ENCODE measurements at regions not wholly inside any gene's neighbourhood (a gene's known extent, or its start where the extent isn't known, plus 50 kb on each side); places are given as distances from the start of the nearest gene placed in this dataset.

- Histone ChIP-seq H3K4me1 (replicated peaks) (no peaks in the 10 kb centered on the region), H3K27me3 (replicated peaks; ENCODE audit: insufficient read depth) (no peaks in the 10 kb centered on the region), H3K4me3 (no peak overlapping the region), H3K9me3 (no peaks in the 10 kb centered on the region), H3K27ac (no peak overlapping the region), H3K36me3 (no peaks in the 10 kb centered on the region)
- TF ChIP-seq POLR2AphosphoS5 (IDR thresholded peaks at IDR 0.05) (no peak), POLR2A (IDR thresholded peaks at IDR 0.05) (no peak)
- DNase-seq (ENCODE audit: low spot score), result no peak
- intact Hi-C loops (cut with DNase I), result no loop called here
These were observed 1079.6 kb downstream of the ADGRL3 start for GRCh38 chr4:62279689-62280088.

GRCh38 chr4:62275470-62275869, 1075.3 kb downstream of the ADGRL3 start:
- DNase-seq (ENCODE audit: low spot score), result no peak
- H3K36me3 ChIP-seq, result no peaks in the 10 kb centered on the region
- no peaks in the 10 kb centered on the region for H3K4me1 ChIP-seq (replicated peaks)
- no peak overlapping the region for H3K27ac ChIP-seq
- intact Hi-C loops (cut with DNase I), result no loop called here
- TF ChIP-seq POLR2AphosphoS5 (IDR thresholded peaks at IDR 0.05) (no peak), POLR2A (IDR thresholded peaks at IDR 0.05) (no peak), CTCF (IDR thresholded peaks at IDR 0.05) (no peak)
- H3K4me3 ChIP-seq, result no peak overlapping the region
- no peaks in the 10 kb centered on the region for H3K9me3 ChIP-seq
- H3K27me3 ChIP-seq (replicated peaks; ENCODE audit: insufficient read depth), result no peaks in the 10 kb centered on the region

- no peak overlapping the region for H3K27ac ChIP-seq
- TF ChIP-seq POLR2A (IDR thresholded peaks at IDR 0.05), result no peak
- TF ChIP-seq CTCF (IDR thresholded peaks at IDR 0.05), result no peak
- no peak for TF ChIP-seq POLR2AphosphoS5 (IDR thresholded peaks at IDR 0.05)
- H3K27me3 ChIP-seq (replicated peaks; ENCODE audit: insufficient read depth), result no peaks in the 10 kb centered on the region
- DNase-seq (ENCODE audit: low spot score), result no peak
- WGBS, result 82% methylated on average over 1 of the region's 1 CpG
- no peaks in the 10 kb centered on the region for H3K4me1 ChIP-seq (replicated peaks)
- H3K4me3 ChIP-seq, result no peak overlapping the region
- no peaks in the 10 kb centered on the region for H3K9me3 ChIP-seq
- H3K36me3 ChIP-seq, result no peaks in the 10 kb centered on the region
- intact Hi-C loops (cut with DNase I), result no loop called here
These were observed 1074.7 kb downstream of the ADGRL3 start for GRCh38 chr4:62274782-62275181.

- no peaks in the 10 kb centered on the region for H3K9me3 ChIP-seq
- TF ChIP-seq POLR2AphosphoS5 (IDR thresholded peaks at IDR 0.05), result no peak
- TF ChIP-seq CTCF (IDR thresholded peaks at IDR 0.05), result no peak
- no peak for TF ChIP-seq POLR2A (IDR thresholded peaks at IDR 0.05)
- WGBS, result 91% methylated on average over 4 of the region's 4 CpGs
- H3K27me3 ChIP-seq (replicated peaks; ENCODE audit: insufficient read depth), result no peaks in the 10 kb centered on the region
- intact Hi-C loops (cut with DNase I), result no loop called here
- no peaks in the 10 kb centered on the region for H3K4me1 ChIP-seq (replicated peaks)
- DNase-seq (ENCODE audit: low spot score), result no peak
- no peak overlapping the region for H3K27ac ChIP-seq
- H3K4me3 ChIP-seq, result no peak overlapping the region
- H3K36me3 ChIP-seq, result no peaks in the 10 kb centered on the region
These were observed 1071.0 kb downstream of the ADGRL3 start for GRCh38 chr4:62271107-62271506.

- 72% methylated on average over 4 of the region's 4 CpGs for WGBS
- H3K27me3 ChIP-seq (replicated peaks; ENCODE audit: insufficient read depth), result no peaks in the 10 kb centered on the region
- H3K36me3 ChIP-seq, result no peaks in the 10 kb centered on the region
- TF ChIP-seq POLR2AphosphoS5 (IDR thresholded peaks at IDR 0.05), result no peak
- TF ChIP-seq CTCF (IDR thresholded peaks at IDR 0.05), result no peak
- no peak for TF ChIP-seq POLR2A (IDR thresholded peaks at IDR 0.05)
- no peak overlapping the region for H3K27ac ChIP-seq
- no peaks in the 10 kb centered on the region for H3K9me3 ChIP-seq
- H3K4me3 ChIP-seq, result no peak overlapping the region
- DNase-seq (ENCODE audit: low spot score), result no peak
- intact Hi-C loops (cut with DNase I), result no loop called here
- no peaks in the 10 kb centered on the region for H3K4me1 ChIP-seq (replicated peaks)
These were observed 1069.8 kb downstream of the ADGRL3 start for GRCh38 chr4:62269918-62270317.

All from prostate gland (tissue), 2 donors.